Trophoblast cell (in vitro differentiated cells and primary cell): ENCODE measurements at regions not wholly inside any gene's neighbourhood (a gene's known extent, or its start where the extent isn't known, plus 50 kb on each side); places are given as distances from the start of the nearest gene placed in this dataset.

Experiments used
- DNase-seq, 2 donors: peaks; one replicate each; pipeline ENCODE4 v3.0.0-alpha.2; 2016
- H2AFZ ChIP-seq: 2 replicates; pipeline ENCODE4 v1.6.1; 2013; ENCODE audit warnings: low read length, moderate library complexity, mild to moderate bottlenecking; ENCODE audit not compliant: insufficient read depth, poor library complexity
- H2AK5ac ChIP-seq: 2 replicates; pipeline ENCODE4 v1.6.1; 2013; ENCODE audit warnings: mild to moderate bottlenecking, low read length
- H2BK120ac ChIP-seq: 2 replicates; pipeline ENCODE4 v1.6.1; 2013; ENCODE audit warnings: low read length, mild to moderate bottlenecking, moderate library complexity; ENCODE audit not compliant: insufficient read depth, poor library complexity
- H2BK12ac ChIP-seq: 2 replicates; pipeline ENCODE4 v1.6.1; 2013; ENCODE audit warnings: mild to moderate bottlenecking, low read length, moderate library complexity
- H2BK5ac ChIP-seq: 2 replicates; pipeline ENCODE4 v1.6.1; 2013; ENCODE audit warnings: low read length, low read depth, moderate library complexity, mild to moderate bottlenecking; ENCODE audit not compliant: poor library complexity
- H3K14ac ChIP-seq: 2 replicates; pipeline ENCODE4 v1.6.1; 2013; ENCODE audit warnings: mild to moderate bottlenecking, low read length
- H3K18ac ChIP-seq: 2 replicates; pipeline ENCODE4 v1.6.1; 2013; ENCODE audit warnings: mild to moderate bottlenecking, low read length
- H3K23ac ChIP-seq: 2 replicates; pipeline ENCODE4 v1.6.1; 2013; ENCODE audit warnings: low read length
- H3K27ac ChIP-seq: 2 replicates; pipeline ENCODE4 v1.5.1; 2013; ENCODE audit warnings: low read depth, mild to moderate bottlenecking, inconsistent platforms, low read length, moderate library complexity
- H3K27me3 ChIP-seq: 2 replicates; pipeline ENCODE4 v1.6.1; 2013; ENCODE audit warnings: inconsistent platforms, mild to moderate bottlenecking, low read length, moderate library complexity; ENCODE audit not compliant: insufficient read depth
- H3K36me3 ChIP-seq, 2 experiments: 1 replicate in 1 of 2; 2 replicates in 1 of 2; pipeline ENCODE4 v1.6.1; 2013; ENCODE audit warnings: low read length in 2 of 2, mild to moderate bottlenecking in 2 of 2, moderate library complexity in 1 of 2; ENCODE audit not compliant: insufficient read depth in 2 of 2, control insufficient read depth in 1 of 2
- H3K4ac ChIP-seq: 2 replicates; pipeline ENCODE4 v1.6.1; 2013; ENCODE audit warnings: low read depth, mild to moderate bottlenecking, low read length, moderate library complexity
- H3K4me1 ChIP-seq, 2 experiments: 1 replicate in 1 of 2; 2 replicates in 1 of 2; pipeline ENCODE4 v1.6.1; 2013; ENCODE audit warnings: low read length in 2 of 2, mild to moderate bottlenecking in 2 of 2, moderate library complexity in 1 of 2; ENCODE audit not compliant: insufficient read depth in 2 of 2, control insufficient read depth in 1 of 2
- H3K4me2 ChIP-seq: 2 replicates; pipeline ENCODE4 v1.6.1; 2013; ENCODE audit warnings: inconsistent platforms, mild to moderate bottlenecking, low read length, moderate library complexity
- H3K4me3 ChIP-seq: 2 replicates; pipeline ENCODE4 v1.5.1; 2013; ENCODE audit warnings: mild to moderate bottlenecking, low read depth, low read length, inconsistent platforms
- H3K79me1 ChIP-seq: one replicate; pipeline ENCODE4 v1.6.1; 2013; ENCODE audit warnings: low read length
- H3K79me2 ChIP-seq: 2 replicates; pipeline ENCODE4 v1.6.1; 2013; ENCODE audit warnings: low read length, mild to moderate bottlenecking; ENCODE audit not compliant: control insufficient read depth, insufficient read depth, poor library complexity
- H3K9ac ChIP-seq: 2 replicates; pipeline ENCODE4 v1.6.1; 2013; ENCODE audit warnings: mild to moderate bottlenecking, low read length
- H3K9me3 ChIP-seq: 2 replicates; pipeline ENCODE4 v1.6.1; 2013; ENCODE audit warnings: low read depth, mild to moderate bottlenecking, control low read depth, inconsistent platforms, low read length; ENCODE audit not compliant: insufficient read depth
- H4K12ac ChIP-seq: 2 replicates; pipeline ENCODE4 v1.6.1; 2013; ENCODE audit warnings: low read depth, mild to moderate bottlenecking, low read length, moderate library complexity
- H4K8ac ChIP-seq: 2 replicates; pipeline ENCODE4 v1.6.1; 2013; ENCODE audit warnings: low read depth, mild to moderate bottlenecking, low read length, moderate library complexity
- H4K91ac ChIP-seq: one replicate; pipeline ENCODE4 v1.6.1; 2013; ENCODE audit warnings: low read depth, mild to moderate bottlenecking, low read length, moderate library complexity
- WGBS: extraction: QIAGEN DNeasy Blood & Tissue Kit; methylation state at CpG from one replicate; pipeline ENCODE4 v1.1.7; 2013; ENCODE audit warnings: missing lambda C conversion rate; ENCODE audit not compliant: insufficient read length, insufficient coverage; ENCODE audit errors: extremely low coverage; 5-methylcytosine and 5-hydroxymethylcytosine counted together

GRCh38 chr10:78165617-78166016 lies 132.0 kb downstream of the RPS24 start:
- no CpG with 5 or more reads among the region's 3 CpGs for WGBS
- Histone ChIP-seq H3K9ac (no peak overlapping the region), H4K12ac (no peak overlapping the region), H4K8ac (no peak overlapping the region), H4K91ac (no peak overlapping the region), H3K79me2 (no peaks in the 10 kb centered on the region), H3K36me3 (no peaks in the 10 kb centered on the region), H3K18ac (no peak overlapping the region), H3K4me3 (no peak overlapping the region), H3K9me3 (peaks cover 4% of the 10 kb centered on the region), H3K27ac (no peak overlapping the region), H3K27me3 (no peaks in the 10 kb centered on the region), H3K14ac (no peak overlapping the region), H3K4ac (no peak overlapping the region), H3K23ac (no peak overlapping the region), H2BK5ac (no peak overlapping the region), H2AFZ (no peak overlapping the region), H3K4me2 (no peak overlapping the region), H2BK12ac (no peak overlapping the region), H2AK5ac (no peak overlapping the region), H2BK120ac (no peak overlapping the region), H3K4me1 (no peaks in the 10 kb centered on the region), H3K79me1 (no peaks in the 10 kb centered on the region)
- DNase-seq = no peak

- Histone ChIP-seq H3K4ac (no peak overlapping the region), H4K91ac (no peak overlapping the region), H2BK120ac (no peak overlapping the region), H3K27ac (no peak overlapping the region), H3K36me3 (no peaks in the 10 kb centered on the region), H3K18ac (no peak overlapping the region), H2BK12ac (no peak overlapping the region), H3K79me2 (no peaks in the 10 kb centered on the region), H3K27me3 (no peaks in the 10 kb centered on the region), H2BK5ac (no peak overlapping the region), H3K79me1 (no peaks in the 10 kb centered on the region), H3K4me2 (no peak overlapping the region), H3K4me1 (no peaks in the 10 kb centered on the region), H3K23ac (no peak overlapping the region), H3K14ac (no peak overlapping the region), H2AFZ (no peak overlapping the region), H2AK5ac (no peak overlapping the region), H3K4me3 (no peak overlapping the region), H3K9ac (no peak overlapping the region), H4K12ac (no peak overlapping the region), H3K9me3 (peaks cover 4% of the 10 kb centered on the region), H4K8ac (no peak overlapping the region)
- no CpG with 5 or more reads among the region's 3 CpGs for WGBS
- DNase-seq = no peak
Observed at GRCh38 chr10:78166261-78166660, 132.6 kb downstream of the RPS24 start.

GRCh38 chr10:78169214-78169613 lies 135.6 kb downstream of the RPS24 start:
- Histone ChIP-seq H3K36me3 (no peaks in the 10 kb centered on the region), H2AFZ (no peak overlapping the region), H3K27me3 (no peaks in the 10 kb centered on the region), H3K9ac (no peak overlapping the region), H4K91ac (no peak overlapping the region), H2BK5ac (no peak overlapping the region), H4K12ac (no peak overlapping the region), H3K18ac (no peak overlapping the region), H2AK5ac (no peak overlapping the region), H3K79me1 (no peaks in the 10 kb centered on the region), H3K4me2 (no peak overlapping the region), H3K4ac (no peak overlapping the region), H3K4me1 (no peaks in the 10 kb centered on the region), H3K4me3 (no peak overlapping the region), H2BK12ac (no peak overlapping the region), H3K27ac (no peak overlapping the region), H3K9me3 (peaks cover 2% of the 10 kb centered on the region), H3K79me2 (no peaks in the 10 kb centered on the region), H3K23ac (no peak overlapping the region), H2BK120ac (no peak overlapping the region), H4K8ac (no peak overlapping the region), H3K14ac (no peak overlapping the region)
- DNase-seq = no peak
- no CpG with 5 or more reads among the region's 4 CpGs for WGBS

GRCh38 chr10:78170026-78170475 lies 136.4 kb downstream of the RPS24 start:
- H4K8ac ChIP-seq = no peak overlapping the region
- H3K79me2 ChIP-seq = no peaks in the 10 kb centered on the region
- no CpG with 5 or more reads among the region's 3 CpGs for WGBS
- no peaks in the 10 kb centered on the region for H3K9me3 ChIP-seq
- no peak overlapping the region for H3K23ac ChIP-seq
- no peaks in the 10 kb centered on the region for H3K36me3 ChIP-seq
- DNase-seq = no peak
- no peak overlapping the region for H3K4me2 ChIP-seq
- H3K9ac ChIP-seq = no peak overlapping the region
- no peak overlapping the region for H3K4me3 ChIP-seq
- H2BK120ac ChIP-seq = no peak overlapping the region
- H3K14ac ChIP-seq = no peak overlapping the region
- H4K91ac ChIP-seq = no peak overlapping the region
- no peak overlapping the region for H2BK12ac ChIP-seq
- no peak overlapping the region for H3K27ac ChIP-seq
- no peaks in the 10 kb centered on the region for H3K4me1 ChIP-seq
- H2AK5ac ChIP-seq = no peak overlapping the region
- no peak overlapping the region for H3K18ac ChIP-seq
- no peak overlapping the region for H4K12ac ChIP-seq
- H3K4ac ChIP-seq = no peak overlapping the region
- H3K27me3 ChIP-seq = no peaks in the 10 kb centered on the region
- no peaks in the 10 kb centered on the region for H3K79me1 ChIP-seq
- no peak overlapping the region for H2AFZ ChIP-seq
- H2BK5ac ChIP-seq = no peak overlapping the region
